B cell (primary cell): ENCODE measurements at regions not wholly inside any gene's neighbourhood (a gene's known extent, or its start where the extent isn't known, plus 50 kb on each side); places are given as distances from the start of the nearest gene placed in this dataset.

ENCODE experiments used
- ATAC-seq: fragments of 200-7000 bp; cut with Tn5 transposase; one replicate; pipeline ENCODE4 v1.10.0; 2021; ENCODE audit warnings: low read depth, mild to moderate bottlenecking, moderate number of reproducible peaks, moderate library complexity
- CTCF ChIA-PET: fragments of 350-600 bp; sonication (Branson Sonifier 250); formaldehyde crosslinking; loops from one replicate; lab custom pipeline; 2021; ENCODE audit warnings: antibody characterized with exemption, inconsistent platforms; lab: Charles Lee
- POLR2A ChIA-PET: fragments of 350-600 bp; sonication (Branson Sonifier 250); formaldehyde crosslinking; loops from one replicate; lab custom pipeline; 2021; ENCODE audit warnings: antibody characterized with exemption; lab: Charles Lee
- DNase-seq: peaks from one replicate; pipeline ENCODE4 v3.0.0; 2013
- H2AFZ ChIP-seq: 2 replicates; pipeline ENCODE4 v1.6.1; 2012; ENCODE audit warnings: mild to moderate bottlenecking, low read depth, low read length; ENCODE audit not compliant: insufficient read depth, poor library complexity, severe bottlenecking
- H3K27ac ChIP-seq, 2 donors: 1 replicate in 1 of 2; 2 replicates in 1 of 2; pipeline ENCODE4 v1.5.1; 2012 to 2013; ENCODE audit warnings: low read length in 2 of 2, mild to moderate bottlenecking in 2 of 2, moderate library complexity in 1 of 2
- H3K27me3 ChIP-seq, 4 experiments: fragments of 200-600 bp in 1 of 4; sonication (generic) in 1 of 4; replicated peaks in 1 of 4; 1 replicate in 2 of 4; 2 replicates in 2 of 4; pipeline versions ENCODE4 v1.6.1 to v1.7.0; 2013 to 2016; ENCODE audit warnings: low read length in 3 of 4, mild to moderate bottlenecking in 2 of 4, mixed read lengths in 1 of 4, moderate library complexity in 1 of 4; ENCODE audit not compliant: insufficient read depth in 4 of 4, control insufficient read depth in 3 of 4; ENCODE audit errors: control extremely low read depth in 1 of 4
- H3K36me3 ChIP-seq, 2 experiments: replicated peaks in 1 of 2; 1 replicate in 1 of 2; 2 replicates in 1 of 2; pipeline versions ENCODE4 v1.6.1 to v1.7.1; 2013; ENCODE audit warnings: low read length in 1 of 2; ENCODE audit not compliant: insufficient read depth in 2 of 2, control insufficient read depth in 1 of 2; ENCODE audit errors: control extremely low read depth in 1 of 2, extremely low read depth in 1 of 2
- H3K4me1 ChIP-seq, 2 donors: fragments of 200-600 bp in 1 of 2; sonication (generic) in 1 of 2; 1 replicate in 1 of 2; 2 replicates in 1 of 2; pipeline versions ENCODE4 v1.5.1 to v1.6.1; 2013 to 2017; ENCODE audit warnings: low read length in 2 of 2; ENCODE audit not compliant: control insufficient read depth in 2 of 2, insufficient read depth in 2 of 2
- H3K4me2 ChIP-seq: replicated peaks from 2 replicates; pipeline ENCODE3; 2012; ENCODE audit warnings: mild to moderate bottlenecking, low read depth, low read length; ENCODE audit not compliant: poor library complexity, severe bottlenecking
- H3K4me3 ChIP-seq, 5 experiments: fragments of 200-600 bp in 1 of 5; sonication (generic) in 1 of 5; 1 replicate in 3 of 5; 2 replicates in 2 of 5; pipeline versions ENCODE4 v1.5.1 to v1.7.0; 2011 to 2016; ENCODE audit warnings: low read length in 4 of 5, mild to moderate bottlenecking in 4 of 5, low read depth in 2 of 5, control low read depth in 1 of 5, moderate library complexity in 1 of 5; ENCODE audit not compliant: insufficient read depth in 1 of 5; ENCODE audit errors: control extremely low read depth in 1 of 5, extremely low read depth in 1 of 5
- H3K79me2 ChIP-seq: fragments of 200-600 bp; sonication (generic); one replicate; pipeline ENCODE4 v1.6.0; 2016; ENCODE audit warnings: low read length; ENCODE audit not compliant: control insufficient read depth, insufficient read depth
- H3K9ac ChIP-seq: fragments of 200-600 bp; sonication (generic); 2 replicates; pipeline ENCODE4 v1.6.1; 2017; ENCODE audit warnings: mild to moderate bottlenecking, low read length, moderate library complexity
- H3K9me3 ChIP-seq, 3 donors: one replicate each; pipeline versions ENCODE4 v1.6.1 to v1.7.1; 2013; ENCODE audit warnings: low read length in 2 of 3; ENCODE audit not compliant: control insufficient read depth in 2 of 3, insufficient read depth in 1 of 3; ENCODE audit errors: control extremely low read depth in 1 of 3
- H4K20me1 ChIP-seq: 2 replicates; pipeline ENCODE4 v1.6.0; 2012; ENCODE audit warnings: mild to moderate bottlenecking, low read length; ENCODE audit not compliant: insufficient read depth, control insufficient read depth, poor library complexity, severe bottlenecking
- H3K27ac Mint-ChIP-seq: one replicate; pipeline ENCODE4 v1.8.0; 2021; ENCODE audit warnings: mixed read lengths
- H3K27me3 Mint-ChIP-seq: one replicate; pipeline ENCODE4 v1.8.0; 2021; ENCODE audit warnings: mixed read lengths
- H3K4me1 Mint-ChIP-seq: one replicate; pipeline ENCODE4 v1.8.0; 2021; ENCODE audit warnings: mixed read lengths
- H3K4me3 Mint-ChIP-seq: one replicate; pipeline ENCODE4 v1.8.0; 2021; ENCODE audit warnings: mixed read lengths
- H3K9me3 Mint-ChIP-seq: one replicate; pipeline ENCODE4 v1.8.0; 2022; ENCODE audit warnings: mixed read lengths; ENCODE audit not compliant: insufficient read depth
- CTCF ChIP-seq: fragments of 200-600 bp; IDR thresholded peaks from one replicate; pipeline ENCODE4 v1.8.0; 2022; ENCODE audit warnings: antibody characterized with exemption, mild to moderate bottlenecking
- EZH2 ChIP-seq: IDR thresholded peaks from 2 replicates; pipeline ENCODE4 v1.6.1; 2012; ENCODE audit warnings: borderline replicate concordance, low read depth, mild to moderate bottlenecking, moderate library complexity, low read length; ENCODE audit not compliant: insufficient read depth, poor library complexity, severe bottlenecking
- WGBS: methylation state at CpG from one replicate; pipeline ENCODE4 v1.1.5; 2013; ENCODE audit warnings: missing lambda C conversion rate; ENCODE audit not compliant: insufficient coverage; 5-methylcytosine and 5-hydroxymethylcytosine counted together
- intact Hi-C: fragments of 100-400 bp; cut with micrococcal nuclease; formaldehyde crosslinking; loops from one replicate; pipeline ENCODE4 v1.10.0; 2022

- CTCF ChIA-PET, result no interaction called here
- Histone ChIP-seq H2AFZ (no peak overlapping the region), H3K4me2 (no peak overlapping the region), H3K36me3 (no peaks in the 10 kb centered on the region), H3K27ac (no peak overlapping the region), H4K20me1 (no peaks in the 10 kb centered on the region), H3K9me3 (peaks cover 0 to 16% (median 9%) of the 10 kb centered on the region in 3 donors), H3K4me1 (no peaks in the 10 kb centered on the region), H3K9ac (no peak overlapping the region), H3K4me3 (no peak overlapping the region), H3K79me2 (no peaks in the 10 kb centered on the region), H3K27me3 (no peaks in the 10 kb centered on the region)
- no peak for DNase-seq
- POLR2A ChIA-PET, result no interaction called here
- Mint-ChIP-seq H3K4me1 (no peaks in the 10 kb centered on the region), H3K27me3 (no peaks in the 10 kb centered on the region), H3K4me3 (no peak overlapping the region), H3K27ac (no peak overlapping the region), H3K9me3 (peaks cover 8% of the 10 kb centered on the region)
- intact Hi-C loops, result no loop called here
- no CpG with 5 or more reads among the region's 1 CpG for WGBS
- no peak for ATAC-seq
- TF ChIP-seq CTCF (no peak), EZH2 (no peak)
Measured at GRCh38 chr18:42444349-42444748, 489.3 kb downstream of the PIK3C3 start.

GRCh38 chr18:42445359-42445758 is 490.3 kb downstream of the PIK3C3 start:
- DNase-seq (no peak), ATAC-seq (no peak)
- no peaks in the 10 kb centered on the region for H3K4me1 ChIP-seq
- no peak overlapping the region for H3K9ac ChIP-seq
- H3K27me3 ChIP-seq, result no peaks in the 10 kb centered on the region
- H3K36me3 ChIP-seq, result no peaks in the 10 kb centered on the region
- no peaks in the 10 kb centered on the region for H3K4me1 Mint-ChIP-seq
- no peak overlapping the region for H3K4me3 Mint-ChIP-seq
- intact Hi-C loops, result no loop called here
- H3K27ac ChIP-seq, result no peak overlapping the region
- WGBS, result 67% methylated on average over 1 of the region's 2 CpGs
- peaks cover 8% of the 10 kb centered on the region for H3K9me3 Mint-ChIP-seq
- H3K27ac Mint-ChIP-seq, result no peak overlapping the region
- ChIA-PET CTCF (no interaction called here), POLR2A (no interaction called here)
- no peak overlapping the region for H3K4me2 ChIP-seq
- H4K20me1 ChIP-seq, result no peaks in the 10 kb centered on the region
- H3K27me3 Mint-ChIP-seq, result no peaks in the 10 kb centered on the region
- H3K9me3 ChIP-seq, result peaks cover 0 to 16% (median 9%) of the 10 kb centered on the region in 3 donors
- no peak overlapping the region for H3K4me3 ChIP-seq
- no peaks in the 10 kb centered on the region for H3K79me2 ChIP-seq
- no peak for TF ChIP-seq CTCF
- no peak for TF ChIP-seq EZH2
- H2AFZ ChIP-seq, result no peak overlapping the region
